ENCODE measurements at regions not wholly inside any gene's neighbourhood (a gene's known extent, or its start where the extent isn't known, plus 50 kb on each side); places are given as distances from the start of the nearest gene placed in this dataset.

DNA sequence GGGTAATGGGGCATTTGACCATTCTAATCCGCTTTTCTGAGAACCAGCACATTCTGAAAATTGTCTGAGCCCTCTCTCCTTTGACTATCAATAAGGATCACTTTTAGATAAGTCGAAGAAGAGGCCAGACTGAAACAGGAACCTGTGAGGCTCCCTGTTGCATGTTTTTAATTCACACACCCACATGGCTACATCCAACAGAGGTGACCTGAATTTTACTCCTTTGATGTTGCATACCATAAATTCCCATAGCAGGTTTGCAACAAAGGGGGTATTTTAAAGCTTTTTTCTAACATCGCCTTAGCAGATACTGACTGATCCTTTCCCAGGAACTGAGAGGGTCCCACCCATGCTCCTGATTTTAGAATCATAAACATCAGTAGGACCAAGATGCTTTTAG is 450.8 kb downstream of the USP25 start:
- TF ChIP-seq, protein P1, sequence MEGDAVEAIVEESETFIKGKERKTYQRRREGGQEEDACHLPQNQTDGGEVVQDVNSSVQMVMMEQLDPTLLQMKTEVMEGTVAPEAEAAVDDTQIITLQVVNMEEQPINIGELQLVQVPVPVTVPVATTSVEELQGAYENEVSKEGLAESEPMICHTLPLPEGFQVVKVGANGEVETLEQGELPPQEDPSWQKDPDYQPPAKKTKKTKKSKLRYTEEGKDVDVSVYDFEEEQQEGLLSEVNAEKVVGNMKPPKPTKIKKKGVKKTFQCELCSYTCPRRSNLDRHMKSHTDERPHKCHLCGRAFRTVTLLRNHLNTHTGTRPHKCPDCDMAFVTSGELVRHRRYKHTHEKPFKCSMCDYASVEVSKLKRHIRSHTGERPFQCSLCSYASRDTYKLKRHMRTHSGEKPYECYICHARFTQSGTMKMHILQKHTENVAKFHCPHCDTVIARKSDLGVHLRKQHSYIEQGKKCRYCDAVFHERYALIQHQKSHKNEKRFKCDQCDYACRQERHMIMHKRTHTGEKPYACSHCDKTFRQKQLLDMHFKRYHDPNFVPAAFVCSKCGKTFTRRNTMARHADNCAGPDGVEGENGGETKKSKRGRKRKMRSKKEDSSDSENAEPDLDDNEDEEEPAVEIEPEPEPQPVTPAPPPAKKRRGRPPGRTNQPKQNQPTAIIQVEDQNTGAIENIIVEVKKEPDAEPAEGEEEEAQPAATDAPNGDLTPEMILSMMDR (IDR thresholded peaks at IDR 0.05): no peak
- TF ChIP-seq POLR2A (IDR thresholded peaks at IDR 0.05): no peak
